K562 (cell line): ENCODE measurements at regions not wholly inside any gene's neighbourhood (a gene's known extent, or its start where the extent isn't known, plus 50 kb on each side); places are given as distances from the start of the nearest gene placed in this dataset.

Source experiments
- ATAC-seq: fragments of 200-7000 bp; cut with Tn5 transposase; 3 replicates; pipeline ENCODE4 v1.9.1; 2020; ENCODE audit warnings: moderate library complexity
- BruUV-seq: library from RNA; stranded (reverse); fragments of 400-500 nt; replicated peaks from 2 replicates; lab custom pipeline; 2021; lab: Mats Ljungman, UMichigan
- CTCF ChIA-PET: fragments of 300-600 bp; formaldehyde crosslinking; extraction: SDS; loops from one replicate; lab custom pipeline; 2021; ENCODE audit warnings: low intra/inter-chr PET ratio; lab: Yijun Ruan, JAX
- POLR2A ChIA-PET: fragments of 300-600, 350-650 bp; sonication (Branson Sonifier 250); formaldehyde crosslinking; extraction: SDS; loops from one replicate; lab custom pipeline; 2021; ENCODE audit warnings: antibody characterized with exemption, inconsistent platforms; lab: Yijun Ruan, JAX
- DNase-seq, 4 experiments: peaks; one replicate each; pipeline versions ENCODE4 v3.0.0 to v3.0.0-alpha.2; 2011 to 2018; ENCODE audit warnings: low spot score in 3 of 4, mixed read lengths in 3 of 4; ENCODE audit errors: extremely low read depth in 1 of 4
- FAIRE-seq: peaks from 2 replicates; lab custom pipeline; 2011; peaks lifted over from hg19 to GRCh38; lab: Jason Lieb, UNC
- H2AFZ ChIP-seq: 2 replicates; pipeline ENCODE4 v1.6.0; 2011; ENCODE audit warnings: low read depth, low read length, control low read depth, inconsistent platforms
- H3K27ac ChIP-seq: fragments of 200-600 bp; 3 replicates; pipeline ENCODE4 v1.8.0; 2011; ENCODE audit warnings: low read depth, mild to moderate bottlenecking, control low read depth, inconsistent platforms, low read length, moderate library complexity, mixed read lengths; ENCODE audit errors: extremely low read depth
- H3K27me3 ChIP-seq, 2 experiments: fragments of 300-600 bp in 1 of 2; 2 replicates in 1 of 2; 3 replicates in 1 of 2; pipeline versions ENCODE4 v1.6.0 to v1.8.0; 2011; ENCODE audit warnings: inconsistent platforms in 2 of 2, low read length in 2 of 2, mild to moderate bottlenecking in 1 of 2, mixed read lengths in 1 of 2, moderate library complexity in 1 of 2; ENCODE audit not compliant: control insufficient read depth in 2 of 2, insufficient read depth in 2 of 2
- H3K36me3 ChIP-seq: fragments of 300-600 bp; 3 replicates; pipeline ENCODE4 v1.8.0; 2011; ENCODE audit warnings: mild to moderate bottlenecking, low read length, inconsistent platforms; ENCODE audit not compliant: control insufficient read depth, insufficient read depth
- H3K4me1 ChIP-seq, 2 experiments: fragments of 200-600 bp in 1 of 2; replicated peaks in 1 of 2; 2 replicates in 1 of 2; 3 replicates in 1 of 2; pipeline versions ENCODE4 v1.5.1 to v1.8.0; 2011; ENCODE audit warnings: inconsistent platforms in 2 of 2, low read length in 2 of 2, mild to moderate bottlenecking in 1 of 2, mixed read lengths in 1 of 2, moderate library complexity in 1 of 2; ENCODE audit not compliant: control insufficient read depth in 2 of 2, insufficient read depth in 2 of 2
- H3K4me2 ChIP-seq: 2 replicates; pipeline ENCODE4 v1.6.1; 2011; ENCODE audit warnings: low read length, control low read depth, inconsistent platforms, mixed read lengths; ENCODE audit not compliant: insufficient read depth
- H3K4me3 ChIP-seq: fragments of 200-600 bp; sonication (generic), shearing (Covaris generic); 2 replicates; pipeline ENCODE4 v1.5.1; 2016; ENCODE audit warnings: control low read depth, inconsistent platforms
- H3K79me2 ChIP-seq: fragments of 200-600 bp; 3 replicates; pipeline ENCODE4 v1.8.0; 2011; ENCODE audit warnings: low read length, inconsistent platforms; ENCODE audit not compliant: control insufficient read depth, insufficient read depth
- H3K9ac ChIP-seq, 2 experiments: 2 replicates each; pipeline versions ENCODE4 v1.6.0 to v1.6.1; 2011; ENCODE audit warnings: low read depth in 2 of 2, low read length in 2 of 2, control low read depth in 1 of 2, inconsistent platforms in 1 of 2, mild to moderate bottlenecking in 1 of 2, mixed read lengths in 1 of 2; ENCODE audit not compliant: insufficient read depth in 1 of 2
- H3K9me1 ChIP-seq: one replicate; pipeline ENCODE4 v1.6.0; 2011; ENCODE audit warnings: inconsistent platforms, mild to moderate bottlenecking, low read length, moderate library complexity; ENCODE audit not compliant: control insufficient read depth, insufficient read depth
- H3K9me3 ChIP-seq: replicated peaks from 2 replicates; pipeline ENCODE4 v1.5.1; 2011; ENCODE audit warnings: low read depth, low read length, inconsistent platforms; ENCODE audit not compliant: control insufficient read depth, insufficient read depth
- H4K20me1 ChIP-seq: replicated peaks from 2 replicates; pipeline ENCODE4 v1.6.1; 2011; ENCODE audit warnings: low read length, inconsistent platforms, mixed read lengths; ENCODE audit not compliant: control insufficient read depth, insufficient read depth
- ARNT ChIP-seq, 2 experiments: fragments of 450-650 bp; IDR thresholded peaks; 2 replicates each; pipeline ENCODE4 v1.6.1; 2016; ENCODE audit warnings: mild to moderate bottlenecking in 1 of 2
- BHLHE40 ChIP-seq: IDR thresholded peaks from 2 replicates; pipeline ENCODE4 v1.6.1; 2011; ENCODE audit warnings: low read length, improper control_type of control experiment
- BRD9 ChIP-seq: fragments of 450-650 bp; IDR thresholded peaks from 2 replicates; pipeline ENCODE4 v1.6.1; 2018; ENCODE audit warnings: low read depth; ENCODE audit not compliant: partially characterized antibody
- BRF1 ChIP-seq: IDR thresholded peaks from 3 replicates; pipeline ENCODE4 v1.6.1; 2011; ENCODE audit warnings: borderline replicate concordance, mild to moderate bottlenecking; ENCODE audit not compliant: insufficient read length; ENCODE audit errors: extremely low read depth
- CBX1 ChIP-seq: sonication (generic); IDR thresholded peaks from 2 replicates; pipeline ENCODE4 v1.6.1; 2016; ENCODE audit warnings: antibody characterized with exemption, low read depth, mild to moderate bottlenecking
- E2F3 ChIP-seq: fragments of 250-450 bp; sonication (Bioruptor Pico); IDR thresholded peaks from 2 replicates; pipeline ENCODE4 v1.4.0; 2020; ENCODE audit warnings: mild to moderate bottlenecking
- FOXM1 ChIP-seq, 2 experiments: fragments of 450-650 bp in 1 of 2; sonication (generic) in 1 of 2; formaldehyde crosslinking in 1 of 2; IDR thresholded peaks; 2 replicates each; pipeline versions ENCODE4 v1.6.1 to v1.9.0; 2017 to 2022; ENCODE audit warnings: low read depth in 2 of 2, mild to moderate bottlenecking in 2 of 2, missing genetic modification reagents in 1 of 2, moderate library complexity in 1 of 2
- NR2C1 ChIP-seq, 2 experiments: fragments of 450-650 bp; IDR thresholded peaks; 2 replicates each; pipeline ENCODE4 v1.6.1; 2017; ENCODE audit warnings: mild to moderate bottlenecking in 2 of 2, antibody characterized with exemption in 1 of 2, inconsistent platforms in 1 of 2, missing compliant biosample characterization in 1 of 2, missing genetic modification characterization in 1 of 2
- ZC3H11A ChIP-seq: IDR thresholded peaks from 2 replicates; pipeline ENCODE4 v1.6.1; 2012; ENCODE audit warnings: low read depth, low read length, improper control_type of control experiment
- ZNF23 ChIP-seq: fragments of 250-450 bp; sonication (Bioruptor Pico); IDR thresholded peaks from 2 replicates; pipeline ENCODE4 v1.4.0; 2020; ENCODE audit warnings: mild to moderate bottlenecking
- ZNF24 ChIP-seq: fragments of 450-650 bp; IDR thresholded peaks from 2 replicates; pipeline ENCODE4 v1.6.1; 2016
- ZNF347 ChIP-seq: fragments of 450-650 bp; formaldehyde crosslinking; IDR thresholded peaks from 2 replicates; pipeline ENCODE4 v1.4.0; 2020; ENCODE audit warnings: low read depth, mild to moderate bottlenecking, moderate library complexity
- ZNF695 ChIP-seq: fragments of 450-650 bp; formaldehyde crosslinking; IDR thresholded peaks from 2 replicates; pipeline ENCODE4 v1.4.0; 2020; ENCODE audit warnings: mild to moderate bottlenecking, moderate library complexity
- WGBS: fragments of 100-300 bp; shearing (Covaris generic); methylation state at CpG from one replicate; pipeline ENCODE4 v1.1.6; 2016; ENCODE audit warnings: low coverage, mixed read lengths; ENCODE audit not compliant: insufficient coverage; ENCODE audit errors: missing lambda C conversion rate; 5-methylcytosine and 5-hydroxymethylcytosine counted together
- in situ Hi-C: fragments of 300-500 bp; cut with MboI; formaldehyde crosslinking; loops from 4 replicates; pipeline ENCODE4 v1.15.0; 2018; ENCODE audit warnings: inconsistent platforms, mixed read lengths
- intact Hi-C: fragments of 100-400 bp; cut with micrococcal nuclease; formaldehyde crosslinking; loops from 2 replicates; pipeline ENCODE4 v1.14.2; 2022
- TF ChIP-seq, protein P1 (sequence below): fragments of 250-450 bp; sonication (Bioruptor Pico); IDR thresholded peaks from 2 replicates; pipeline ENCODE4 v1.8.0; 2022; ENCODE audit warnings: moderate library complexity, mild to moderate bottlenecking, inconsistent platforms

DNA sequence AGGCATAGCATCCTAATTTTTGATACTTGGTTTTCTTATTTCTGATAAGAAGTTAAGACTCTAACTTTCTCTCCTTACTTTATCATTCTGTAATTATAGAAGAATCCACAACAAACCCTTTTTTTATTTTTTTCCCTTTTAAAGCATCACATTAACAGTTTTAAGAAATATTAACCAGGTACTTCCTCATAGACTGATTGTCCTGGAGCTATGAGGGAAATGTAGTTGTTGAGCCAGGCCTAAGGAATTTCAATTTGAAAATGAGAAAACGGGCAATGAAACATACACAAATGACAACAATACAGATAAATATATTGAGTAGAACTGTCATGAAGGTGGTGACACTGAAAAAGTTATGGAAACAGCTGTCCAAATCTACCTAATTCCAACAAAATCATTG, 569.0 kb downstream of the KCNA4 start:
- ATAC-seq (no peak), DNase-seq (no peak), FAIRE-seq (no peak)
- intact Hi-C loops (no loop called here), in situ Hi-C loops (no loop called here)
- no peaks in the 10 kb centered on the region for H3K9me1 ChIP-seq
- BruUV-seq = no TSS peak
- ChIA-PET POLR2A (no interaction called here), CTCF (no interaction called here)
- H3K36me3 ChIP-seq = no peaks in the 10 kb centered on the region
- no peak overlapping the region for H3K4me2 ChIP-seq
- H3K9me3 ChIP-seq = no peaks in the 10 kb centered on the region
- 0% methylated on average over 1 of the region's 1 CpG for WGBS
- no peaks in the 10 kb centered on the region for H3K79me2 ChIP-seq
- H2AFZ ChIP-seq = no peak overlapping the region
- H3K4me3 ChIP-seq = no peak overlapping the region
- H3K4me1 ChIP-seq = no peaks in the 10 kb centered on the region
- H3K27me3 ChIP-seq = no peaks in the 10 kb centered on the region
- no peak overlapping the region for H3K9ac ChIP-seq
- TF ChIP-seq ZNF695 (CRISPR knock-in tag) (no peak), ARNT (IDR thresholded peaks at IDR 0.05) (no peak), ZNF347 (no peak), ZNF24 (no peak), BHLHE40 (no peak), NR2C1 (IDR thresholded peaks at IDR 0.05) (no peak), NR2C1 (tag; IDR thresholded peaks at IDR 0.05) (no peak), BRF1 (no peak), BRD9 (no peak), ZNF23 (no peak), FOXM1 (IDR thresholded peaks at IDR 0.05; ENCODE audit: low read depth) (no peak), FOXM1 (CRISPR knock-in tag; IDR thresholded peaks at IDR 0.05; ENCODE audit: low read depth) (no peak), CBX1 (no peak), ZC3H11A (no peak), E2F3 (CRISPR knock-in tag) (no peak)
- TF ChIP-seq, protein P1, sequence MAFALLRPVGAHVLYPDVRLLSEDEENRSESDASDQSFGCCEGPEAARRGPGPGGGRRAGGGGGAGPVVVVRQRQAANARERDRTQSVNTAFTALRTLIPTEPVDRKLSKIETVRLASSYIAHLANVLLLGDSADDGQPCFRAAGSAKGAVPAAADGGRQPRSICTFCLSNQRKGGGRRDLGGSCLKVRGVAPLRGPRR (CRISPR knock-in tag) = no peak
- H4K20me1 ChIP-seq = no peaks in the 10 kb centered on the region
- no peak overlapping the region for H3K27ac ChIP-seq
